ENCODE measurements at regions not wholly inside any gene's neighbourhood (a gene's known extent, or its start where the extent isn't known, plus 50 kb on each side); places are given as distances from the start of the nearest gene placed in this dataset.

- intact Hi-C loops (cut with micrococcal nuclease), result no loop called here
- Mint-ChIP-seq H3K4me3 (ENCODE audit: low read depth) (no peak overlapping the region), H3K36me3 (ENCODE audit: low read depth) (no peaks in the 10 kb centered on the region), H3K9me3 (no peaks in the 10 kb centered on the region), H3K27me3 (ENCODE audit: low read depth) (no peaks in the 10 kb centered on the region), H3K27ac (no peak overlapping the region), H3K4me1 (ENCODE audit: low read depth) (no peaks in the 10 kb centered on the region)
- DNase-seq (ENCODE audit: low spot score), result no peak
These were observed 148.4 kb downstream of the ANKRD50 start for GRCh38 chr4:124564121-124564520.

DNA sequence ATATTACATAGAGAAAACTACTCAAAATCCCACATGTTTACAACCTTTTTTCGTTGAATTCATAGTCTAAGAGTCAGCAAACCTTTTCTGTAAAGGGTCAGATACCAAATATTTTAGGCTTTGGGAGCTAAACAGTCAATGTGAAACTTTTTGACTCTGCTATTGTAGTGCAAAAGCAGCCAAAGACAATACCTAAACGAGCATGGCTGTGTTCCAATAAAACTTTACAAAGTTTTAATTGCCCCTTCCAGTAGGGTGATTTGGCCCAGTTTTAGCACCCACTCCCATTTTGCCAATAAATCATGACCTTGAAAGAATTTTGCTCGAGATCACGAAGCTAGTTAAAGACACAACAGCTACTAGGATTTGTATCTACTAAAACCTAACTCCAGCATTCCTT lies 147.2 kb downstream of the ANKRD50 start:
- Mint-ChIP-seq H3K4me1 (ENCODE audit: low read depth) (no peaks in the 10 kb centered on the region), H3K9me3 (no peaks in the 10 kb centered on the region), H3K4me3 (ENCODE audit: low read depth) (no peak overlapping the region), H3K36me3 (ENCODE audit: low read depth) (no peaks in the 10 kb centered on the region), H3K27ac (no peak overlapping the region), H3K27me3 (ENCODE audit: low read depth) (no peaks in the 10 kb centered on the region)
- DNase-seq (ENCODE audit: low spot score), result no peak
- intact Hi-C loops (cut with micrococcal nuclease), result no loop called here

DNA sequence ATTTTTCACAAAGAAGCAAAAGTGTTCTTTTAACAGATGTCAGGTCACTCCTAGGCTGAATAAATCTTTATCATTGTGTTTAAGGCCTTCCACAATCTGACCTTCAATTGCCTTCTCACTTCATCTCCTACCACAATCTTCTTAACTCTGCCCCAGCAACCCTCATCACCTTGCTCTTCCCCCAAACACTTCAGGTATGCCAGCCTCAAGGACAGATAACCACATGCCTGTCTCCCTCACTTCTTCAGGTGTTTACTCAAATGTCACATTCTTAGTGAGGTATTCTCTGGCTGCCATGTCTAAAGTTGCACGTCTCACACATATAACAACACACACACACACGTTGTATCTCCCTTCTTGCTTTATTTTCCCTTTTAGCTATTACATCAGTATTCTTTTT lies 146.5 kb downstream of the ANKRD50 start:
- intact Hi-C loops (cut with micrococcal nuclease), result no loop called here
- Mint-ChIP-seq H3K27me3 (ENCODE audit: low read depth) (no peaks in the 10 kb centered on the region), H3K4me1 (ENCODE audit: low read depth) (no peaks in the 10 kb centered on the region), H3K9me3 (no peaks in the 10 kb centered on the region), H3K4me3 (ENCODE audit: low read depth) (no peak overlapping the region), H3K36me3 (ENCODE audit: low read depth) (no peaks in the 10 kb centered on the region), H3K27ac (no peak overlapping the region)
- no peak for DNase-seq (ENCODE audit: low spot score)

GRCh38 chr4:124573056-124573455 lies 139.5 kb downstream of the ANKRD50 start:
- no peak for DNase-seq (ENCODE audit: low spot score)

DNA sequence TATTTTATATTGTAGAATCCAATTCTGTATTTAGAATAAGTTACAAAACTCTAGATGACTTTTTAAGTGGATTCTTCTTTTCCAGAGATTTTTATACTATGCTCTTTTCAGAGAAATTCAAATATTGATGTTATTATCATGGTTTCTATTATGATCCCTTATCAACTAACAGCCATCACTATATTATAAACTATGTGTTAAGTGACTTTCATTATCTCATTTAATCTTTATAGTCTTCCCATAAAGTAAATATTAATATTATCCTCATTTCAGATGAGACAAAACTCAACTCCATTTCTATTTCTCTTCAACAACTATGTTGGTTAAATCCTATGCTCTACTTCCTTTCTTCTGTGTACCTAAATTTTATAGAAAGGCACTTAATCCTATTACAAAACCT lies 132.6 kb downstream of the ANKRD50 start:
- no peak overlapping the region for H3K4me3 Mint-ChIP-seq (ENCODE audit: low read depth)
- no peaks in the 10 kb centered on the region for H3K4me1 Mint-ChIP-seq (ENCODE audit: low read depth)
- no peaks in the 10 kb centered on the region for H3K27me3 Mint-ChIP-seq (ENCODE audit: low read depth)
- intact Hi-C loops (cut with micrococcal nuclease), result no loop called here
- no peak overlapping the region for H3K27ac Mint-ChIP-seq
- H3K9me3 Mint-ChIP-seq, result no peaks in the 10 kb centered on the region
- no peak for DNase-seq (ENCODE audit: low spot score)
- H3K36me3 Mint-ChIP-seq (ENCODE audit: low read depth), result no peaks in the 10 kb centered on the region

More at GRCh38 chr4:124573056-124573455, 139.5 kb downstream of the ANKRD50 start:
- Mint-ChIP-seq H3K27ac (no peak overlapping the region), H3K36me3 (ENCODE audit: low read depth) (no peaks in the 10 kb centered on the region), H3K9me3 (no peaks in the 10 kb centered on the region), H3K4me3 (ENCODE audit: low read depth) (no peak overlapping the region), H3K4me1 (ENCODE audit: low read depth) (no peaks in the 10 kb centered on the region), H3K27me3 (ENCODE audit: low read depth) (no peaks in the 10 kb centered on the region)
- intact Hi-C loops (cut with micrococcal nuclease), result no loop called here

GRCh38 chr4:124583797-124584196 lies 128.7 kb downstream of the ANKRD50 start:
- Mint-ChIP-seq H3K27ac (no peak overlapping the region), H3K9me3 (peaks cover 4% of the 10 kb centered on the region), H3K4me1 (ENCODE audit: low read depth) (no peaks in the 10 kb centered on the region), H3K36me3 (ENCODE audit: low read depth) (no peaks in the 10 kb centered on the region), H3K27me3 (ENCODE audit: low read depth) (no peaks in the 10 kb centered on the region), H3K4me3 (ENCODE audit: low read depth) (no peak overlapping the region)
- intact Hi-C loops (cut with micrococcal nuclease), result no loop called here
- DNase-seq (ENCODE audit: low spot score), result no peak

DNA sequence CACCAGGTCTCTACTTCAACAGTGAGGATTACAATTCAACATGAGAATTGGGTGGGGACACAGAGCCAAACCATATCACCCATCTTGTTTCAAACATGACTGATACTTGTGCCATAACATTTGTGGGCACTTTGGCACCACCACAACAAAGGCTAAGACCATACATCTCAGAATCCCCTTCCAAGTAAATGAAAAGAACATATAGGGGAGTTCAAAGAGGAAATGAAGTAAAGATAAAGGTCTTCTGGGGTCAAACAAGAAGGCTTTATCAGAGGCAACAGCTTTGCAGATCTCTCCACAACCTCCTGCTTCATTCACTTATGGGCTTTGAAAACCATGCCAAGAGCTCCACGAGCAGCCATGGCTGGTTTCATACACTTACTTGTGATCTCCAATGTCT lies 122.7 kb downstream of the ANKRD50 start:
- H3K9me3 Mint-ChIP-seq, result peaks cover 4% of the 10 kb centered on the region
- intact Hi-C loops (cut with micrococcal nuclease), result no loop called here
- no peaks in the 10 kb centered on the region for H3K36me3 Mint-ChIP-seq (ENCODE audit: low read depth)
- H3K4me1 Mint-ChIP-seq (ENCODE audit: low read depth), result no peaks in the 10 kb centered on the region
- no peak overlapping the region for H3K27ac Mint-ChIP-seq
- H3K27me3 Mint-ChIP-seq (ENCODE audit: low read depth), result no peaks in the 10 kb centered on the region
- DNase-seq (ENCODE audit: low spot score), result no peak
- no peak overlapping the region for H3K4me3 Mint-ChIP-seq (ENCODE audit: low read depth)

DNA sequence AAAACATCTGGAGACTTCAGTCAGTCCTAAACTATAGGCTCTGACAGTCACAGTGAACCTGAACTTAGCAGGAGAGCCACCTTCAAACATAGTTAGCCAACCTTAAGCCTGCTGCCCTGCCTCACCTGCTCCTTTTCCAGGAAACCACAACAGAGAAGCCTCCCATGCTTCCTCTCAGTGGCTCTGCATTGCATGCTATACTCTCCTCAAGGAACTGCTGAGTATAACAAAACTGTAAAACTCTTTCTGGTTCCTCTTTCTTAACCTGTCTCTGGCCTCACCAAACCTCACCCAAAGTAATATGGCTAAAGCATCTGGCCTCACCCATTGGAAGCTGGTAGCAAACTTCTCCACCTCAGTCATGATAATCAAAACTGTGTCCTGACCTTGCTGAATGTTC lies 122.1 kb downstream of the ANKRD50 start:
- no peak for DNase-seq (ENCODE audit: low spot score)
- Mint-ChIP-seq H3K4me3 (ENCODE audit: low read depth) (no peak overlapping the region), H3K36me3 (ENCODE audit: low read depth) (no peaks in the 10 kb centered on the region), H3K4me1 (ENCODE audit: low read depth) (no peaks in the 10 kb centered on the region), H3K27ac (no peak overlapping the region), H3K27me3 (ENCODE audit: low read depth) (no peaks in the 10 kb centered on the region), H3K9me3 (peaks cover 4% of the 10 kb centered on the region)
- intact Hi-C loops (cut with micrococcal nuclease), result no loop called here

DNA sequence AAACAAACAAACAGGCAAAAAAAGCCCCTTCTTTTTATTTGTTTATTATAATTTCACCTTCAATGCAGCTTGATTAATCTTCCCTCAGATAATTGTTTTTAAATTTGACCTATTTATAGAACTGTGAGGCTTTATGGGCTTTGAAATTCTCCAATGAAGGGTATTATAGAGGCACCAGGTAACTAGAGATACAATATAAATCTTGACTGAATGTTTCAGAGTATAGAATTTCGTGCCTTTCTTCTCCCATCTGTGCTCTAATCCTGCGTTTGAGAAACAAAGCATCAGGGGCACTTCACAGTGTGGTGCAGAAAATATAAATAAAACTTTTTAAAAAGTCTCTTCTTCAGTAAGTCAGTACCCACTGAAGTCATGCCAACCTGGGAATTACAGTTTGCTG lies 120.9 kb downstream of the ANKRD50 start:
- no peak overlapping the region for H3K4me3 Mint-ChIP-seq (ENCODE audit: low read depth)
- no peaks in the 10 kb centered on the region for H3K4me1 Mint-ChIP-seq (ENCODE audit: low read depth)
- intact Hi-C loops (cut with micrococcal nuclease), result no loop called here
- no peak overlapping the region for H3K27ac Mint-ChIP-seq
- peaks cover 4% of the 10 kb centered on the region for H3K9me3 Mint-ChIP-seq
- no peaks in the 10 kb centered on the region for H3K27me3 Mint-ChIP-seq (ENCODE audit: low read depth)
- no peaks in the 10 kb centered on the region for H3K36me3 Mint-ChIP-seq (ENCODE audit: low read depth)
- DNase-seq (ENCODE audit: low spot score), result no peak

DNA sequence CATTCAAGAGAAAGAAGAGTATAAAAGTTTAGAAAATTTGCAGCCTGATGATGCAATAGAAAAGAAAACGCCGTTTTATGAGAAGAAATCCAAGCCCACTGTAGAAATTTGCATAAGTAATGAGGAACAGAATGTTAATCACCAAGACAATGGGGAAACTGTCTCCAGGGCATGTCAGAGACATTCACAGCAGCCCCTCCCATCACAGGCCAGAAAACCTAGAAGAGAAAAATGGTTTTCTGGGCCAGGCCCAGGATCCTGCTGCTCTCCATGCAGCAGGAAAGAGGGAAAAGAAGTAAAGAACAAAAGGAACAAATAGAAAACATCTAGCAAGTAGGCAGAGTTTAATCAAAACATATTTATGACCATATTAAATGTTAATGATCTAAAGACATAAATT lies 119.0 kb downstream of the ANKRD50 start:
- no peak overlapping the region for H3K27ac Mint-ChIP-seq
- H3K27me3 Mint-ChIP-seq (ENCODE audit: low read depth), result no peaks in the 10 kb centered on the region
- H3K9me3 Mint-ChIP-seq, result no peaks in the 10 kb centered on the region
- DNase-seq (ENCODE audit: low spot score), result no peak
- no peaks in the 10 kb centered on the region for H3K36me3 Mint-ChIP-seq (ENCODE audit: low read depth)
- intact Hi-C loops (cut with micrococcal nuclease), result no loop called here
- H3K4me1 Mint-ChIP-seq (ENCODE audit: low read depth), result no peaks in the 10 kb centered on the region
- no peak overlapping the region for H3K4me3 Mint-ChIP-seq (ENCODE audit: low read depth)

DNA sequence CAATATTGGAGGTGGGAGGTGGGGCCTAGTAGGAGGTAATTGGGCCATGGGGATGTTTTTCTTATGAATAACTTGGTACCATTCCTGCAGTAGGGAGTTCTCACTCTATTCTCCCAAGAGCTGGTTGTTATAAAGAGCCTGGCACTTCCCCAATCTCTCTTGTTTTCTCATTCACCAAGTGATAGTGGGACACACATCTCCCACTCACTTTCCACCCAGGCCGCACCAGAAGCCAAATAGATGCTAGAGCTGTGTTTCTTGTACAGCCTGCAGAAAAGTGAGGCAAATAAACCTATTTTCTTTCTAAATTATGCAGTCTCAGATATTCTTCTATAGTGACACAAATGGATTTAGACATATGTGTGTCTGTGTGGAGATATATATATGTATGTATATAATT lies 117.6 kb downstream of the ANKRD50 start:
- no peaks in the 10 kb centered on the region for H3K4me1 Mint-ChIP-seq (ENCODE audit: low read depth)
- no peak overlapping the region for H3K4me3 Mint-ChIP-seq (ENCODE audit: low read depth)
- intact Hi-C loops (cut with micrococcal nuclease), result no loop called here
- no peaks in the 10 kb centered on the region for H3K27me3 Mint-ChIP-seq (ENCODE audit: low read depth)
- no peak overlapping the region for H3K27ac Mint-ChIP-seq
- no peaks in the 10 kb centered on the region for H3K36me3 Mint-ChIP-seq (ENCODE audit: low read depth)
- no peaks in the 10 kb centered on the region for H3K9me3 Mint-ChIP-seq
- DNase-seq (ENCODE audit: low spot score), result no peak

- no peak overlapping the region for H3K4me3 Mint-ChIP-seq (ENCODE audit: low read depth)
- H3K4me1 Mint-ChIP-seq (ENCODE audit: low read depth), result no peaks in the 10 kb centered on the region
- intact Hi-C loops (cut with micrococcal nuclease), result no loop called here
- H3K27me3 Mint-ChIP-seq (ENCODE audit: low read depth), result no peaks in the 10 kb centered on the region
- no peak for DNase-seq (ENCODE audit: low spot score)
- H3K36me3 Mint-ChIP-seq (ENCODE audit: low read depth), result no peaks in the 10 kb centered on the region
- no peaks in the 10 kb centered on the region for H3K9me3 Mint-ChIP-seq
- no peak overlapping the region for H3K27ac Mint-ChIP-seq
These were observed 115.7 kb downstream of the ANKRD50 start for GRCh38 chr4:124596816-124597215.

DNA sequence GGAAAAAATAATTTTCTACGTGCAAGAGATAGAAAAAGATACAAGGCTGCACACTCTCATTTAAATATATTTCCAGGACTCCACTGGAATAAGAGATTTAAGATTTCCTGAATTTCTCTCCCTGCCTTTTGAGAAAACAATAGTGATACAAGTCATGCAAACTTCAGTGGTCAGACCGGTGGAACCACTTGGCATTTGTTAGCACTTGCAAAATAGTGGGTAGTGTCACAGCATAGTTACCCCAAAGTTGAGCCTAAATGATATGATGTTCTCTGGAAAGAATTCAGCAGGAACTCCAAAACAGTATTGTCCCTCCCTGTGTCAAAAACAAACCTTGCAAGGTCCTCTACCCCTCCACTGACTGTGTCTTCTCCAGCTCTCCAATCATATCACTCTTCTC lies 102.3 kb downstream of the ANKRD50 start:
- no peak overlapping the region for H3K27ac Mint-ChIP-seq
- intact Hi-C loops (cut with micrococcal nuclease), result no loop called here

More for the DNA sequence above, 102.3 kb downstream of the ANKRD50 start:
- Mint-ChIP-seq H3K36me3 (ENCODE audit: low read depth) (no peaks in the 10 kb centered on the region), H3K27me3 (ENCODE audit: low read depth) (no peaks in the 10 kb centered on the region), H3K4me3 (ENCODE audit: low read depth) (no peak overlapping the region), H3K9me3 (no peaks in the 10 kb centered on the region), H3K4me1 (ENCODE audit: low read depth) (no peaks in the 10 kb centered on the region)
- DNase-seq (ENCODE audit: low spot score), result no peak

Measured in activated T-helper 2 cell treated with anti-CD3 and anti-CD28 coated beads, Interferon-gamma antibody, Interleukin-2, Interleukin-4, amounts not matched to agents 10 μg/mL and 5 μg/mL and 100 μg/mL, durations not matched to agents 14 hours and 24 hours and 36 hours (primary cell).